ENCODE measurements at regions not wholly inside any gene's neighbourhood (a gene's known extent, or its start where the extent isn't known, plus 50 kb on each side); places are given as distances from the start of the nearest gene placed in this dataset.

DNA sequence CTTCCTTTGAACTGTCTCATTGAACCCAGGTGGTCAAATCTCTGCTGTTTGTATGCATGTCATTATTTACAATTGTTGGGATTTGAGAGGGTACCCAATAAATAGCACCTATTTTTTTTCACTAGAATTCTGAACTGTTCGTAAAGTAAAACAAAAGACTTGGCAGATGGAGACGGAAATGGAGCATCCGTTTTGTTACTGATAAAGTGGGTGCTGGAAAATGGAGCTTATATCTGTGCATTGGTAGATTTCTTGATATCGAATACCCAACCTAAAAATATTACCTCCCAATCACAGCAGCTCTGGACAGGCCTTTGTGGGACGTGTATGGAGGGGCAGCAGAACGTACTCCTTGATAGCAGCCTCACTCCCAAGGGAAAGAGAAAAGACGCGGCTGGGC lies 224.4 kb downstream of the C12orf75 start:
- TF ChIP-seq, protein P1, sequence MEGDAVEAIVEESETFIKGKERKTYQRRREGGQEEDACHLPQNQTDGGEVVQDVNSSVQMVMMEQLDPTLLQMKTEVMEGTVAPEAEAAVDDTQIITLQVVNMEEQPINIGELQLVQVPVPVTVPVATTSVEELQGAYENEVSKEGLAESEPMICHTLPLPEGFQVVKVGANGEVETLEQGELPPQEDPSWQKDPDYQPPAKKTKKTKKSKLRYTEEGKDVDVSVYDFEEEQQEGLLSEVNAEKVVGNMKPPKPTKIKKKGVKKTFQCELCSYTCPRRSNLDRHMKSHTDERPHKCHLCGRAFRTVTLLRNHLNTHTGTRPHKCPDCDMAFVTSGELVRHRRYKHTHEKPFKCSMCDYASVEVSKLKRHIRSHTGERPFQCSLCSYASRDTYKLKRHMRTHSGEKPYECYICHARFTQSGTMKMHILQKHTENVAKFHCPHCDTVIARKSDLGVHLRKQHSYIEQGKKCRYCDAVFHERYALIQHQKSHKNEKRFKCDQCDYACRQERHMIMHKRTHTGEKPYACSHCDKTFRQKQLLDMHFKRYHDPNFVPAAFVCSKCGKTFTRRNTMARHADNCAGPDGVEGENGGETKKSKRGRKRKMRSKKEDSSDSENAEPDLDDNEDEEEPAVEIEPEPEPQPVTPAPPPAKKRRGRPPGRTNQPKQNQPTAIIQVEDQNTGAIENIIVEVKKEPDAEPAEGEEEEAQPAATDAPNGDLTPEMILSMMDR (IDR thresholded peaks at IDR 0.05; ENCODE audit: low read length), result no peak
- TF ChIP-seq EZH2 (IDR thresholded peaks at IDR 0.05; ENCODE audit: borderline replicate concordance, low read length), result no peak

Data from OCI-LY1 (cell line).